ENCODE measurements at regions not wholly inside any gene's neighbourhood (a gene's known extent, or its start where the extent isn't known, plus 50 kb on each side); places are given as distances from the start of the nearest gene placed in this dataset.

DNA sequence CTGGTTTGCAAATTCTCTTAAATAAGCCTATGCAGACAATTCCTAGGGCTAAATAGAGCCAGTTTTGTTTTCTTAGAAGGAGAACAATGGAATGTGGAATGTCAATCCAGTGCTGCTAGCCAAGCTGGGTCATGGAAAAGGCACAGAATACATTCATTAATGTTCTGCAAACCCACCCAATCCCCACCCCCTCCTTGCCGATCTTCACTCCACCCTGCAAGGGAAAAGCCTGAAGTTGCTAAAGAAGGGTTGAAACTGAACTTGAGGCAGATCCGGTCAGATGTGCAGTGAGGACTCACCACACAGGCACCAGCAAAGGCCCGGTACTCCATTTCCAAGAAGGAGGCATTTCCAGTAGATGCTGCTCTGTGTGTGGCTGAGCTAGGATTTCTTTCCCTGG is 179.6 kb downstream of the PLPP3 start:
- Histone ChIP-seq H3K27ac (no peak overlapping the region), H3K4me3 (no peak overlapping the region), H3K27me3 (no peaks in the 10 kb centered on the region), H3K36me3 (no peaks in the 10 kb centered on the region), H3K9me3 (no peaks in the 10 kb centered on the region), H3K4me1 (peaks cover 6% of the 10 kb centered on the region)
- 71% methylated on average over 3 of the region's 3 CpGs for WGBS
- DNase-seq (ENCODE audit: low spot score in 2 of 2), result no peak
- TF ChIP-seq POLR2AphosphoS5 (IDR thresholded peaks at IDR 0.05) (no peak), POLR2A (IDR thresholded peaks at IDR 0.05) (no peak), EP300 (IDR thresholded peaks at IDR 0.05) (no peak)
- TF ChIP-seq, protein P1, sequence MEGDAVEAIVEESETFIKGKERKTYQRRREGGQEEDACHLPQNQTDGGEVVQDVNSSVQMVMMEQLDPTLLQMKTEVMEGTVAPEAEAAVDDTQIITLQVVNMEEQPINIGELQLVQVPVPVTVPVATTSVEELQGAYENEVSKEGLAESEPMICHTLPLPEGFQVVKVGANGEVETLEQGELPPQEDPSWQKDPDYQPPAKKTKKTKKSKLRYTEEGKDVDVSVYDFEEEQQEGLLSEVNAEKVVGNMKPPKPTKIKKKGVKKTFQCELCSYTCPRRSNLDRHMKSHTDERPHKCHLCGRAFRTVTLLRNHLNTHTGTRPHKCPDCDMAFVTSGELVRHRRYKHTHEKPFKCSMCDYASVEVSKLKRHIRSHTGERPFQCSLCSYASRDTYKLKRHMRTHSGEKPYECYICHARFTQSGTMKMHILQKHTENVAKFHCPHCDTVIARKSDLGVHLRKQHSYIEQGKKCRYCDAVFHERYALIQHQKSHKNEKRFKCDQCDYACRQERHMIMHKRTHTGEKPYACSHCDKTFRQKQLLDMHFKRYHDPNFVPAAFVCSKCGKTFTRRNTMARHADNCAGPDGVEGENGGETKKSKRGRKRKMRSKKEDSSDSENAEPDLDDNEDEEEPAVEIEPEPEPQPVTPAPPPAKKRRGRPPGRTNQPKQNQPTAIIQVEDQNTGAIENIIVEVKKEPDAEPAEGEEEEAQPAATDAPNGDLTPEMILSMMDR (IDR thresholded peaks at IDR 0.05), result no peak

DNA sequence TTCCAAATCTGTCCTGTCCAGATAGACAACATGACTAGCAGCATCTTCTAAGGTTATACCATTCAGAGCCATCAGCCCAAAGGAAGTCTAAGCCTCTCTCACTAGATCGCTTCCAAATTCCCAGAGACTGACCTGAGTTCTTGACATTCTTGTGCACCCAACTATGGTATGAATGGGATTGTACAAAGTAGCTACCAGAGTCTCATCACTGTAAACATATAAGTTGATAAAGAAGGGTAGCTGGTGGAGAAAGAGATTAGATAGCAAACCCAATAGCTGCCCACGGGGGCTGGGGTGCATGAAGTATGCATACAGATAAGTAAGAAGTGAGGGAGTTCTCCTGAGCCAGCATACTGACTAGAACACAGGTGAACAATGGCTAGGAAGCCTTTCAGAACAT is 180.0 kb downstream of the PLPP3 start:
- no peak overlapping the region for H3K27ac ChIP-seq
- H3K4me3 ChIP-seq, result no peak overlapping the region
- TF ChIP-seq POLR2A (IDR thresholded peaks at IDR 0.05) (no peak), EP300 (IDR thresholded peaks at IDR 0.05) (no peak)
- TF ChIP-seq, protein P1 (IDR thresholded peaks at IDR 0.05), result no peak
- H3K27me3 ChIP-seq, result no peaks in the 10 kb centered on the region
- 89% methylated on average over 2 of the region's 2 CpGs for WGBS
- H3K4me1 ChIP-seq, result peaks cover 4% of the 10 kb centered on the region
- no peaks in the 10 kb centered on the region for H3K9me3 ChIP-seq
- no peak for DNase-seq (ENCODE audit: low spot score in 2 of 2)
- H3K36me3 ChIP-seq, result no peaks in the 10 kb centered on the region

DNA sequence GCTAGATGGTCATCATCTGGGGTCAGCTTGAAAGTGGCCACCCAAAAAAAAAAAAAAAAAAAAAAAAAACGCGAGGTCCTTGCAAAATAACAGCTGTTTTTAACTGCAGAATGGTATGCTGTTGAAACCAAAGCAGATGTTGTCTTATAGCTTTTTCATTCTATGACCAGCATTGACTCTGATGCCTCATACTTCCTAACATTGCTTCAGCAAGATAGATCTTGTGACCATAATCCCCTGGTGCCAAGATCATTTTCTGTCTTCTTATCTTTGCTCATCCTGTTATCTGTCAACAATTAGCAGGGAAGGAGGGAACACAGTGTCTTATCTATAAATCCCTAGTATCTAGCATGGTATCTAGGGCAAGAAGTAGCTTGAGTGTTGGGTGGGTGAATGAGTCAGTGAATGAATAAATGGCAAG is 181.5 kb downstream of the PLPP3 start:
- TF ChIP-seq, protein P1 (IDR thresholded peaks at IDR 0.05), result no peak
- TF ChIP-seq POLR2AphosphoS5 (IDR thresholded peaks at IDR 0.05), result peak; percentile 60 to 89 (median 60)
- TF ChIP-seq POLR2A (IDR thresholded peaks at IDR 0.05), result no peak
- TF ChIP-seq EP300 (IDR thresholded peaks at IDR 0.05), result no peak
- Histone ChIP-seq H3K27me3 (no peaks in the 10 kb centered on the region), H3K27ac (no peak overlapping the region), H3K36me3 (no peaks in the 10 kb centered on the region), H3K9me3 (no peaks in the 10 kb centered on the region), H3K4me3 (no peak overlapping the region), H3K4me1 (no peaks in the 10 kb centered on the region)
- no peak for DNase-seq (ENCODE audit: low spot score in 2 of 2)
- WGBS, result 62% methylated on average over 2 of the region's 2 CpGs

DNA sequence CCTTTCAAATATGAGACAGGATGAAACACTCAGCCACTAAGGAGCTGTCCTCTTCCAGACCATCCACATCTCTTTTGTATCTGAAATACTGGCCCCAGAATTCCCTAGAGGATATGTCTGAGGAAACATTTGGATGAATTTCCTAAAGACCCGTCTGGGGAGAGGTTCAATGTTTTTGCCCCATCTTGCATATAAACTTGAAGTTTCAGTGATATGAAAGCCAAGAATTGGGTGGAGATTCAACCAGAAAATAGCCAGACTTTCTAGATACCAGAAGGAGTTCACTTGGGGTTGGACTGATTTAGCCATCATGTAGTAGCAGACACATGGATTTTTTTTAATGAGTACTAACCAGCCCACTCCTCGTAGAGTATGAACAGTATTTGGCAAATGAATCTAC is 182.0 kb downstream of the PLPP3 start:
- no peaks in the 10 kb centered on the region for H3K27me3 ChIP-seq
- no peak overlapping the region for H3K27ac ChIP-seq
- no peak for DNase-seq (ENCODE audit: low spot score in 2 of 2)
- H3K9me3 ChIP-seq, result no peaks in the 10 kb centered on the region
- no peaks in the 10 kb centered on the region for H3K36me3 ChIP-seq
- TF ChIP-seq, protein P1 (IDR thresholded peaks at IDR 0.05), result no peak
- peak in 1 of 3 donors; percentile 33 for TF ChIP-seq POLR2AphosphoS5 (IDR thresholded peaks at IDR 0.05)
- no peaks in the 10 kb centered on the region for H3K4me1 ChIP-seq
- H3K4me3 ChIP-seq, result no peak overlapping the region
- WGBS, result 27% methylated on average over 2 of the region's 2 CpGs

DNA sequence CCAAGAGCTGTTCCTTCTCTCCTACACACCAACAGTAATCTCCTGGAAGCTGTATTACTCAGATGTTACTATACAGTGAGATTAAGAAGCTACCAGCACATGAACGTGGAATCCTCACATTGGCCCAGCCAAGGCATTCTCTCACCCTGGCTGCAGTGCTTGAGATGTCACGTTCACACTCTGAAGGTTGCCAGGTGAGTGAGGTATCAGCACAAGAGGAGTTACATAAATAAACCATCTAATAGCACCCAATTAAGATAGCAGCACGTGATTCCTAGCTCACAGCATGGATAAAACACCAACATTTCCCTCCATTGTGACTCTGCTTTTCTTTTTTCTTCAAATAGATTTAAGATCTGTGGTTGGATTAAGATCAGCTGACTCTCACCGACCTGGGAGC is 182.8 kb downstream of the PLPP3 start:
- H3K36me3 ChIP-seq, result no peaks in the 10 kb centered on the region
- H3K9me3 ChIP-seq, result no peaks in the 10 kb centered on the region
- 54% methylated on average over 4 of the region's 4 CpGs for WGBS
- no peak for TF ChIP-seq POLR2AphosphoS5 (IDR thresholded peaks at IDR 0.05)
- TF ChIP-seq POLR2A (IDR thresholded peaks at IDR 0.05), result no peak
- TF ChIP-seq EP300 (IDR thresholded peaks at IDR 0.05), result no peak
- TF ChIP-seq, protein P1 (IDR thresholded peaks at IDR 0.05), result no peak
- DNase-seq (ENCODE audit: low spot score in 2 of 2), result no peak
- no peaks in the 10 kb centered on the region for H3K4me1 ChIP-seq
- H3K4me3 ChIP-seq, result no peak overlapping the region
- no peak overlapping the region for H3K27ac ChIP-seq
- no peaks in the 10 kb centered on the region for H3K27me3 ChIP-seq

All from suprapubic skin (tissue), 4 donors.